ENCODE measurements at regions not wholly inside any gene's neighbourhood (a gene's known extent, or its start where the extent isn't known, plus 50 kb on each side); places are given as distances from the start of the nearest gene placed in this dataset.

DNA sequence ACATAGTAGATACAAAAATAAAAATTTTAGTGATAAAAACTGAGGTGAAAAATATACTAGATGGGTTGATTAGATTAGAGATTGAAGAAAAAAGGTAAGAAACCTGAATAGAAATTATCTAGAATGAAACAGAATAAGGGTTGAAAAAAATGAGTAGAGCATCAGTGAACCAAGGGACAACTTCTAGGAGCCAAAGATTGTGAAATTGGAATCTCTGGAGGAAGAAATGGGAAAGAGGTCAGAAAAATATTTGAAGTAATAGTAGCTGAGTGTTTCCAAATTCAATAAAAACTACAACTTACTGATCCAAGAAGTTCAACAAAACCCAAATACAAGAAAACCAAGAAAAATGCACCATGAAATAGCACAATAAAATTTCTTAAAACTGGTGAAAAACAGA is 116.6 kb upstream of the STARD4 start:
- no peak for DNase-seq
- Histone ChIP-seq H3K27me3 (no peaks in the 10 kb centered on the region), H3K4me3 (no peak overlapping the region), H3K9me3 (no peaks in the 10 kb centered on the region), H3K4me1 (ENCODE audit: insufficient read depth) (no peaks in the 10 kb centered on the region), H3K27ac (no peak overlapping the region), H3K36me3 (no peaks in the 10 kb centered on the region)
- TF ChIP-seq EP300 (IDR thresholded peaks at IDR 0.05) (no peak), POLR2A (IDR thresholded peaks at IDR 0.05) (no peak)
- TF ChIP-seq, protein P1, sequence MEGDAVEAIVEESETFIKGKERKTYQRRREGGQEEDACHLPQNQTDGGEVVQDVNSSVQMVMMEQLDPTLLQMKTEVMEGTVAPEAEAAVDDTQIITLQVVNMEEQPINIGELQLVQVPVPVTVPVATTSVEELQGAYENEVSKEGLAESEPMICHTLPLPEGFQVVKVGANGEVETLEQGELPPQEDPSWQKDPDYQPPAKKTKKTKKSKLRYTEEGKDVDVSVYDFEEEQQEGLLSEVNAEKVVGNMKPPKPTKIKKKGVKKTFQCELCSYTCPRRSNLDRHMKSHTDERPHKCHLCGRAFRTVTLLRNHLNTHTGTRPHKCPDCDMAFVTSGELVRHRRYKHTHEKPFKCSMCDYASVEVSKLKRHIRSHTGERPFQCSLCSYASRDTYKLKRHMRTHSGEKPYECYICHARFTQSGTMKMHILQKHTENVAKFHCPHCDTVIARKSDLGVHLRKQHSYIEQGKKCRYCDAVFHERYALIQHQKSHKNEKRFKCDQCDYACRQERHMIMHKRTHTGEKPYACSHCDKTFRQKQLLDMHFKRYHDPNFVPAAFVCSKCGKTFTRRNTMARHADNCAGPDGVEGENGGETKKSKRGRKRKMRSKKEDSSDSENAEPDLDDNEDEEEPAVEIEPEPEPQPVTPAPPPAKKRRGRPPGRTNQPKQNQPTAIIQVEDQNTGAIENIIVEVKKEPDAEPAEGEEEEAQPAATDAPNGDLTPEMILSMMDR (IDR thresholded peaks at IDR 0.05), result no peak
- intact Hi-C loops (cut with DNase I), result no loop called here

DNA sequence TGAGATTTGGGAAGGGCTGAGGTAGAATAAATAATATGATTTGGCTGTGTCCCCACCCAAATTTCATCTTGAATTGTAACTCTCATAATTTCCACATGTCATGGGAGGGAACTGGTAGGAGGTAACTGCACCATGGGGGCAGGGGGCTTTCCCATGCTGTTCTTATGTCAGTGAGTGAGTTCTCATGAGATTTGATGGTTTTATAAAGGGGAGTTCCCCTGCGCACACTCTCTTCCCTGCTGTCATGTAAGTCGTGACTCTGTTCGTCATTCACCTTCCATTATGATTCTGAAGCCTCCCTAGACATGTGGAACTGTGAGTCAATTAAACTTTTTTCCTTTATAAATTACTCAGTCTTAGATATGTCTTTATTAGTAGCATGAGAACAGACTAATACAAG is 115.5 kb upstream of the STARD4 start:
- Histone ChIP-seq H3K9me3 (no peaks in the 10 kb centered on the region), H3K36me3 (no peaks in the 10 kb centered on the region), H3K4me1 (ENCODE audit: insufficient read depth) (no peaks in the 10 kb centered on the region), H3K27me3 (no peaks in the 10 kb centered on the region), H3K4me3 (no peak overlapping the region), H3K27ac (no peak overlapping the region)
- no peak for DNase-seq
- WGBS, 3 donors, result 95 to 97% (median 95%) methylated on average over 3 of the region's 3 CpGs
- no peak for TF ChIP-seq POLR2A (IDR thresholded peaks at IDR 0.05)
- TF ChIP-seq, protein P1 (IDR thresholded peaks at IDR 0.05), result no peak
- TF ChIP-seq EP300 (IDR thresholded peaks at IDR 0.05), result no peak
- intact Hi-C loops (cut with DNase I), result no loop called here

DNA sequence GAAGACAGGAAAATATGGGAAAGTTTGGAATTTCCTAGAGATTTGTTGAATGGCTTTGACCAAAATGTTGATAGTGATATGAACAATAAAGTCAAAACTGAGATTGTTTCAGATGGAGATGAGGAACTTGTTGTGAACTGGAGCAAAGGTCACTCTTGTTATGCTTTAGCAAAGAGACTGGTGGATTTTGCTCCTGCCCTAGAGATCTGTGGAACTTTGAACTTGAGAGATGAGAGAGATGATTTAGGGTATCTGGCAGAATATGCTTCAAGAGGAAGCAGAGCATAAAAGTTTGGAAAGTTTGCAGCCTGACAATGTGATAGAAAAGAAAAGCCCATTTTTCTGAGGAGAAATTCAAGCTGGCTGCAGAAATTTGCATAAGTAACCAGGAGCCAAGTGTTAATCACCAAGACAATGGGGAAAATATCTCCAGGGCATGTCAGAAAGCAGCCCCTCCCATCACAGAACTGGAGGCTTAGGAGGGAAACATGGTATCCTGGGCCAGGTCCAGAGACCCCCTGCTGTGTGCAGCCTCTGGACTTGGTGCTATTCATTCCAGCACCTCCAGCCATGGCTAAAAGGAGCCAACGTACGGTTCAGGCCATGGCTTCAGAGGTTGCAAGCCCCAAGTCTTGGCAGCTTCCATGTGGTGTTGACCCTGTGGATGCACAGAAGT is 114.3 kb upstream of the STARD4 start:
- TF ChIP-seq POLR2A (IDR thresholded peaks at IDR 0.05) (no peak), EP300 (IDR thresholded peaks at IDR 0.05) (no peak)
- TF ChIP-seq, protein P1 (IDR thresholded peaks at IDR 0.05), result no peak
- no peaks in the 10 kb centered on the region for H3K27me3 ChIP-seq
- DNase-seq, result no peak
- intact Hi-C loops (cut with DNase I), result no loop called here
- whole genome bisulfite sequencing, 3 donors, result 93 to 100% (median 96%) methylated on average over 2 of the region's 2 CpGs
- no peak overlapping the region for H3K27ac ChIP-seq
- no peaks in the 10 kb centered on the region for H3K36me3 ChIP-seq
- H3K9me3 ChIP-seq, result no peaks in the 10 kb centered on the region
- no peaks in the 10 kb centered on the region for H3K4me1 ChIP-seq (ENCODE audit: insufficient read depth)
- H3K4me3 ChIP-seq, result no peak overlapping the region

GRCh38 chr5:111618623-111619271 is 106.4 kb upstream of the STARD4 start:
- H3K4me1 ChIP-seq (ENCODE audit: insufficient read depth), result no peaks in the 10 kb centered on the region
- H3K36me3 ChIP-seq, result no peaks in the 10 kb centered on the region
- TF ChIP-seq, protein P1 (IDR thresholded peaks at IDR 0.05), result no peak
- DNase-seq, result no peak
- no peak overlapping the region for H3K27ac ChIP-seq
- no peaks in the 10 kb centered on the region for H3K9me3 ChIP-seq
- WGBS, 3 donors, result 86 to 93% (median 90%) methylated on average over 5 of the region's 5 CpGs
- no peak overlapping the region for H3K4me3 ChIP-seq
- H3K27me3 ChIP-seq, result no peaks in the 10 kb centered on the region
- intact Hi-C loops (cut with DNase I), result no loop called here
